GM12873 (cell line): ENCODE measurements at regions not wholly inside any gene's neighbourhood (a gene's known extent, or its start where the extent isn't known, plus 50 kb on each side); places are given as distances from the start of the nearest gene placed in this dataset.

ENCODE experiments used
- CTCF ChIP-seq: IDR thresholded peaks from 2 replicates; pipeline ENCODE4 v1.5.1; 2012; ENCODE audit warnings: low read depth, mild to moderate bottlenecking, moderate library complexity, low read length, control low read depth; ENCODE audit not compliant: insufficient read depth; ENCODE audit errors: missing control alignments

GRCh38 chr3:150314248-150315004, 93.7 kb upstream of the TSC22D2 start:
- TF ChIP-seq CTCF: no peak

- TF ChIP-seq CTCF: no peak
These were observed 96.0 kb upstream of the TSC22D2 start for GRCh38 chr3:150312018-150312657.

- TF ChIP-seq CTCF: no peak
These were observed 96.9 kb upstream of the TSC22D2 start for GRCh38 chr3:150311156-150311555.

GRCh38 chr3:150309557-150309956, 98.5 kb upstream of the TSC22D2 start:
- no peak for TF ChIP-seq CTCF

GRCh38 chr3:150309257-150309542, 98.9 kb upstream of the TSC22D2 start:
- TF ChIP-seq CTCF: no peak

- no peak for TF ChIP-seq CTCF
These were observed 99.4 kb upstream of the TSC22D2 start for GRCh38 chr3:150308481-150309256.

- TF ChIP-seq CTCF: no peak
These were observed 100.1 kb upstream of the TSC22D2 start for GRCh38 chr3:150308037-150308319.
